ENCODE measurements at regions not wholly inside any gene's neighbourhood (a gene's known extent, or its start where the extent isn't known, plus 50 kb on each side); places are given as distances from the start of the nearest gene placed in this dataset.
A peak's percentile ranks its signal among the peaks of the same experiment; 100 is the strongest.
"Not testable (repeated sequence)": the region's sequence is repeated elsewhere in the genome, so short reads cannot be mapped to it uniquely, and the experiment has no call there.

- not testable (repeated sequence) for DNase-seq
Observed at GRCh38 chr15:39261397-39262183, 319.3 kb upstream of the THBS1 start.

- DNase-seq = not testable (repeated sequence)
Observed at GRCh38 chr15:39262995-39263772, 317.7 kb upstream of the THBS1 start.

- no peak for DNase-seq
Observed at GRCh38 chr15:39265261-39265660, 315.6 kb upstream of the THBS1 start.

GRCh38 chr15:39266890-39267289, 314.0 kb upstream of the THBS1 start:
- no peak for DNase-seq

- no peak for DNase-seq
Observed at GRCh38 chr15:39267685-39268084, 313.2 kb upstream of the THBS1 start.

GRCh38 chr15:39269352-39269751, 311.5 kb upstream of the THBS1 start:
- no peak for DNase-seq

GRCh38 chr15:39269821-39270220, 311.1 kb upstream of the THBS1 start:
- no peak for DNase-seq

GRCh38 chr15:39270221-39270855, 310.5 kb upstream of the THBS1 start:
- no peak for DNase-seq

- DNase-seq = no peak
Observed at GRCh38 chr15:39270934-39271333, 309.9 kb upstream of the THBS1 start.

GRCh38 chr15:39272901-39273300, 308.0 kb upstream of the THBS1 start:
- no peak for DNase-seq

GRCh38 chr15:39273717-39274411, 307.0 kb upstream of the THBS1 start:
- peak in 1 of 2 experiments; percentile 7 for DNase-seq

GRCh38 chr15:39275066-39275465, 305.8 kb upstream of the THBS1 start:
- DNase-seq = no peak

- no peak for DNase-seq
Observed at GRCh38 chr15:39279311-39279710, 301.6 kb upstream of the THBS1 start.

GRCh38 chr15:39281094-39281493, 299.8 kb upstream of the THBS1 start:
- no peak for DNase-seq

GRCh38 chr15:39282663-39283208, 298.1 kb upstream of the THBS1 start:
- no peak for DNase-seq

- no peak for DNase-seq
Observed at GRCh38 chr15:39283531-39283930, 297.3 kb upstream of the THBS1 start.

GRCh38 chr15:39285071-39285470, 295.8 kb upstream of the THBS1 start:
- no peak for DNase-seq

- DNase-seq = no peak
Observed at GRCh38 chr15:39285663-39286062, 295.2 kb upstream of the THBS1 start.

- DNase-seq = no peak
Observed at GRCh38 chr15:39286706-39287105, 294.2 kb upstream of the THBS1 start.

- DNase-seq = no peak
Observed at GRCh38 chr15:39287322-39288195, 293.3 kb upstream of the THBS1 start.

GRCh38 chr15:39290711-39291435, 290.0 kb upstream of the THBS1 start:
- no peak for DNase-seq
